ENCODE measurements at regions not wholly inside any gene's neighbourhood (a gene's known extent, or its start where the extent isn't known, plus 50 kb on each side); places are given as distances from the start of the nearest gene placed in this dataset.

DNA sequence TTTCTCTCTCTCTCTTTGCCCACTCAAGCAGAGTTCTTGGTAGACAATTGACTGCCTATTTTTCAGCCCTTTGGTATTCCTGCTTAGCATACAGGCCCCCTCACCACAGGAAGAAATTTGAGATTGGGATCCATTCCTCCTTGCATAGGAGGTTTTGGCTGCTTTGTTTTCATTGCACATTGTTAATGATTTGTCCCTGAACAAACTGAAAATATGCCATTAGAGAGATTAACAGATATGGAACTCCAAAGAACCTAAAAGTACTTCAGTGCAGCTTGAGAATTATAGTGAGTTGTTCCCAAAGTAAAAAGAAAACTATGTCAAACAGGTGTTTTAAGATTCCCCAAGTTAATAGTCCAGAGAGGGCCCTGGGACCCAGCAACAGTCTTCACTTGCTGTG, 200.0 kb downstream of the TTLL7 start:
- in situ Hi-C loops (cut with MboI; ENCODE audit: low sequenced_read_pairs in 4 of 4), result no loop called here
- H3K27ac ChIP-seq, result no peak overlapping the region

DNA sequence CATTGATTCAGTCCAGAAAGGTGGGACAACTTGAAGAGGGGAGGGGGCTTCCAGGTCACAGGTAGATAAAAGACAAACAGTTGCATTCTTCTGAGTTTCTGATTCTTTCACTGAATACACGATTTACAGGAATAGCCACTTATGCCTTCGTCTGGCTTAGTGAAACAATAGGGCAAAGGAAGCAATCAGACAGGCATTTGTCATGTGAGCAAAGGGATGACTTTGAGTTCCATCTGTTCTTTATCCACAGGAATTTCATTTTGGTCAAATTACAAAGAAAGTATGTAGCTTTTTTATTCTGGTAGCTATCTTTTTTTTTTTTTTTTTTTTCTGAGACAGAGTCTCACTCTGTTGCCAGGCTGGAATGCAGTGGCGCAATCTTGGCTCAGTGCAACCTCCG, 202.5 kb downstream of the TTLL7 start:
- intact Hi-C loops (cut with DNase I; ENCODE audit: low total_unique reads) (no loop called here), in situ Hi-C loops (cut with MboI; ENCODE audit: low sequenced_read_pairs in 4 of 4) (no loop called here)
- Histone ChIP-seq H3K27me3 (no peaks in the 10 kb centered on the region), H3K4me3 (no peak overlapping the region), H3K27ac (no peak overlapping the region), H3K4me1 (no peaks in the 10 kb centered on the region), H3K9me3 (no peaks in the 10 kb centered on the region), H3K36me3 (no peaks in the 10 kb centered on the region)
- ATAC-seq (no peak), DNase-seq (no peak)
- TF ChIP-seq POLR2A (IDR thresholded peaks at IDR 0.05), result no peak
- TF ChIP-seq, protein P1, sequence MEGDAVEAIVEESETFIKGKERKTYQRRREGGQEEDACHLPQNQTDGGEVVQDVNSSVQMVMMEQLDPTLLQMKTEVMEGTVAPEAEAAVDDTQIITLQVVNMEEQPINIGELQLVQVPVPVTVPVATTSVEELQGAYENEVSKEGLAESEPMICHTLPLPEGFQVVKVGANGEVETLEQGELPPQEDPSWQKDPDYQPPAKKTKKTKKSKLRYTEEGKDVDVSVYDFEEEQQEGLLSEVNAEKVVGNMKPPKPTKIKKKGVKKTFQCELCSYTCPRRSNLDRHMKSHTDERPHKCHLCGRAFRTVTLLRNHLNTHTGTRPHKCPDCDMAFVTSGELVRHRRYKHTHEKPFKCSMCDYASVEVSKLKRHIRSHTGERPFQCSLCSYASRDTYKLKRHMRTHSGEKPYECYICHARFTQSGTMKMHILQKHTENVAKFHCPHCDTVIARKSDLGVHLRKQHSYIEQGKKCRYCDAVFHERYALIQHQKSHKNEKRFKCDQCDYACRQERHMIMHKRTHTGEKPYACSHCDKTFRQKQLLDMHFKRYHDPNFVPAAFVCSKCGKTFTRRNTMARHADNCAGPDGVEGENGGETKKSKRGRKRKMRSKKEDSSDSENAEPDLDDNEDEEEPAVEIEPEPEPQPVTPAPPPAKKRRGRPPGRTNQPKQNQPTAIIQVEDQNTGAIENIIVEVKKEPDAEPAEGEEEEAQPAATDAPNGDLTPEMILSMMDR (IDR thresholded peaks at IDR 0.05 in 4 of 5, conservative IDR thresholded peaks at IDR 0.05 in 1 of 5), result no peak

More for the DNA sequence above, 200.0 kb downstream of the TTLL7 start:
- intact Hi-C loops (cut with DNase I; ENCODE audit: low total_unique reads), result no loop called here
- no peaks in the 10 kb centered on the region for H3K4me1 ChIP-seq
- H3K36me3 ChIP-seq, result no peaks in the 10 kb centered on the region
- no peak for DNase-seq
- no peak overlapping the region for H3K4me3 ChIP-seq
- no peak for ATAC-seq
- H3K27me3 ChIP-seq, result no peaks in the 10 kb centered on the region
- no peak for TF ChIP-seq POLR2A (IDR thresholded peaks at IDR 0.05)
- TF ChIP-seq, protein P1 (IDR thresholded peaks at IDR 0.05 in 4 of 5, conservative IDR thresholded peaks at IDR 0.05 in 1 of 5), result no peak
- no peaks in the 10 kb centered on the region for H3K9me3 ChIP-seq

DNA sequence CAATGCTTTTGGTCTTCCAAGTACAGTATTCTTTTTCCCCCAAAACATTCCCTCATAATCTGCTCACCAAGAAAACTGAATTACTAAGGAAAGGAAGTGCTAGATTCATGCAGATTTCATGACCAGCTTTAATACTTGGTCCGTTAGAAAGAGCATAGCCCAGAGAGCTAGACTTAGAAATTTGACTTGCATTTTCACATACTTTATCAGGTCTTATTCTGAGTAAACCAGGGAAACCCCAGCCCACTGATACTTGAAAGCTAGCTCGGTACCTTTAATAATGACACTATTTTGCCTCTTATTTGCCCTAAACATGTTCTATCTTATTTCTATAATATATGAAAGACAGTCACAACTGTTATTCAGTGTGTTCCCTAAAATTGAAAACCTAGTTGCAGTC, 204.5 kb downstream of the TTLL7 start:
- ATAC-seq, result no peak
- in situ Hi-C loops (cut with MboI; ENCODE audit: low sequenced_read_pairs in 4 of 4), result no loop called here
- no peak overlapping the region for H3K27ac ChIP-seq
- H3K36me3 ChIP-seq, result no peaks in the 10 kb centered on the region
- H3K27me3 ChIP-seq, result no peaks in the 10 kb centered on the region
- H3K4me1 ChIP-seq, result no peaks in the 10 kb centered on the region
- TF ChIP-seq POLR2A (IDR thresholded peaks at IDR 0.05), result no peak
- TF ChIP-seq, protein P1 (IDR thresholded peaks at IDR 0.05 in 4 of 5, conservative IDR thresholded peaks at IDR 0.05 in 1 of 5), result no peak
- no peak for DNase-seq
- intact Hi-C loops (cut with DNase I; ENCODE audit: low total_unique reads), result no loop called here
- no peaks in the 10 kb centered on the region for H3K9me3 ChIP-seq
- H3K4me3 ChIP-seq, result no peak overlapping the region

DNA sequence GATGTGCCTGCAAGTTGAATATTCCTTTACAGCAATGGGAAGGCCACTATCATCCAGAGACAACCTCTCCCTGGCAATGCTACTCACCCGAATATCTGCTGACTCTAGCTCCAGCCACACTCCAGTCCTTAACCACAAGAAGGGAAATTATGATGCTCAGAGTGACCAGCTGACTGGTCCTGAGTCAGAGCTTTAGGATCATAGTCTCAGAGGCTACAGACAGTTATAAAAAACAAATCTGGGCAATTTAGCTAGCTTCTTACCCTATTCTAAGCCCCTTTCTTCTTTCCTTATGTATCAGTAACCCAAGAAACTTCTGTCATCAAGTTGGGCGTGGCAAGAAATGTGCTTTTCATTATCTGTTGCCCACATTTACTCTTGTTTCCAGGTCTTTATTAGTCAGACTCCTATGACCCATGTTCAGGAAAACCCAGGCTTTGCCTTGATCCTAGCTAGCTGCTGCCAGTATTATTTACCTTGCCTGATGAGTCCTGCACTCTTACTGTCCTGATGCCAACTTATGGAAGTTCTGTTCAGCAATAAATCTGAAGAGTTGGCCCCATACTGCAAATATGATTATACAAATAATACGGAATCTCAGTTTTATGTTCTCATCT, 207.0 kb downstream of the TTLL7 start:
- in situ Hi-C loops (cut with MboI; ENCODE audit: low sequenced_read_pairs in 4 of 4), result no loop called here
- no peak for DNase-seq
- H3K9me3 ChIP-seq, result no peaks in the 10 kb centered on the region

More for the DNA sequence above, 207.0 kb downstream of the TTLL7 start:
- intact Hi-C loops (cut with DNase I; ENCODE audit: low total_unique reads), result no loop called here
- TF ChIP-seq, protein P1 (IDR thresholded peaks at IDR 0.05 in 4 of 5, conservative IDR thresholded peaks at IDR 0.05 in 1 of 5), result no peak
- TF ChIP-seq POLR2A (IDR thresholded peaks at IDR 0.05), result no peak
- Histone ChIP-seq H3K27me3 (no peaks in the 10 kb centered on the region), H3K4me3 (no peak overlapping the region), H3K4me1 (no peaks in the 10 kb centered on the region), H3K27ac (no peak overlapping the region), H3K36me3 (no peaks in the 10 kb centered on the region)
- no peak for ATAC-seq

Data from gastrocnemius medialis (tissue), 4 donors.